WI38 (cell line): ENCODE measurements at regions not wholly inside any gene's neighbourhood (a gene's known extent, or its start where the extent isn't known, plus 50 kb on each side); places are given as distances from the start of the nearest gene placed in this dataset.

ENCODE experiments used
- H3K4me3 ChIP-seq: 2 replicates; pipeline ENCODE4 v1.5.1; 2011; ENCODE audit warnings: low read depth, mild to moderate bottlenecking, control low read depth, low read length
- TF ChIP-seq, protein P1 (sequence below): IDR thresholded peaks from 2 replicates; pipeline ENCODE4 v1.5.1; 2012; ENCODE audit warnings: low read depth, mild to moderate bottlenecking, control low read depth, low read length

DNA sequence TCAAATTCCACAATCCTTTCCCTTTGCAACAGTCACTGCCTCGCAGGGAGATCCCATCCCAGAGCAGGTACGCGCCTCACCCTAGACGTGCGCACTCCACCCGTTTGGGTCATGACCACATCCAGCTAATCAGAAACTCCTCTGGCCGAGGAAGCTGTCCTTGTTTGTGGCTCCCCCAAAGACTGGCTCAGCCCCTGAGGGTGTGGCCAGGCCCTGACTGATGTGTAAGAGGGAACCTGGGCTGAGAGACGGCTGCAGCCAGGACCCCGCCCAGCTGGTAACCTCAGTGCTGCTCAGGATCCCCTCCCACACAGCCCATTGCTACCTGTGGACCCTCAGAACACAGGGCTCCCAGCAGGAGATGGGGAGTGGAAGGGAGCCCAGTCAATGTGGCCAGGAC, 183.2 kb upstream of the SFSWAP start:
- no peak overlapping the region for H3K4me3 ChIP-seq
- TF ChIP-seq, protein P1, sequence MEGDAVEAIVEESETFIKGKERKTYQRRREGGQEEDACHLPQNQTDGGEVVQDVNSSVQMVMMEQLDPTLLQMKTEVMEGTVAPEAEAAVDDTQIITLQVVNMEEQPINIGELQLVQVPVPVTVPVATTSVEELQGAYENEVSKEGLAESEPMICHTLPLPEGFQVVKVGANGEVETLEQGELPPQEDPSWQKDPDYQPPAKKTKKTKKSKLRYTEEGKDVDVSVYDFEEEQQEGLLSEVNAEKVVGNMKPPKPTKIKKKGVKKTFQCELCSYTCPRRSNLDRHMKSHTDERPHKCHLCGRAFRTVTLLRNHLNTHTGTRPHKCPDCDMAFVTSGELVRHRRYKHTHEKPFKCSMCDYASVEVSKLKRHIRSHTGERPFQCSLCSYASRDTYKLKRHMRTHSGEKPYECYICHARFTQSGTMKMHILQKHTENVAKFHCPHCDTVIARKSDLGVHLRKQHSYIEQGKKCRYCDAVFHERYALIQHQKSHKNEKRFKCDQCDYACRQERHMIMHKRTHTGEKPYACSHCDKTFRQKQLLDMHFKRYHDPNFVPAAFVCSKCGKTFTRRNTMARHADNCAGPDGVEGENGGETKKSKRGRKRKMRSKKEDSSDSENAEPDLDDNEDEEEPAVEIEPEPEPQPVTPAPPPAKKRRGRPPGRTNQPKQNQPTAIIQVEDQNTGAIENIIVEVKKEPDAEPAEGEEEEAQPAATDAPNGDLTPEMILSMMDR: no peak

GRCh38 chr12:131528144-131528543, 182.7 kb upstream of the SFSWAP start:
- no peak overlapping the region for H3K4me3 ChIP-seq
- TF ChIP-seq, protein P1: no peak

- H3K4me3 ChIP-seq: no peak overlapping the region
- TF ChIP-seq, protein P1: no peak
Measured at GRCh38 chr12:131528667-131529066, 182.2 kb upstream of the SFSWAP start.

GRCh38 chr12:131529196-131530040, 181.5 kb upstream of the SFSWAP start:
- TF ChIP-seq, protein P1: no peak
- no peak overlapping the region for H3K4me3 ChIP-seq

DNA sequence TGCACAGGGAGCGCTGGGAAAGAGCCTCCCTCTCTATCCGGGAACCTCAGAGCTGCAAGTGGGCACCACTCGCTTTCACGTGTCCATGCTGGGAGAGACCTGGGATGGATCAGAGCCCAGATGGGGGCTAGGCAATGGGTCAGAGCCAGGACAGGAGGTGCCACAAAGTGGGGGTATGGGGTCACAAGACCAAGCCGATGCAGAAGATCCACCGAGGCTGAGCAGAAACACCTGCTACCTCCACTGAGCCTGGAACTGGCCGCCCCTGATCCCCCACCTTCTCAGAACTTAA, 180.9 kb upstream of the SFSWAP start:
- TF ChIP-seq, protein P1: no peak
- H3K4me3 ChIP-seq: no peak overlapping the region

DNA sequence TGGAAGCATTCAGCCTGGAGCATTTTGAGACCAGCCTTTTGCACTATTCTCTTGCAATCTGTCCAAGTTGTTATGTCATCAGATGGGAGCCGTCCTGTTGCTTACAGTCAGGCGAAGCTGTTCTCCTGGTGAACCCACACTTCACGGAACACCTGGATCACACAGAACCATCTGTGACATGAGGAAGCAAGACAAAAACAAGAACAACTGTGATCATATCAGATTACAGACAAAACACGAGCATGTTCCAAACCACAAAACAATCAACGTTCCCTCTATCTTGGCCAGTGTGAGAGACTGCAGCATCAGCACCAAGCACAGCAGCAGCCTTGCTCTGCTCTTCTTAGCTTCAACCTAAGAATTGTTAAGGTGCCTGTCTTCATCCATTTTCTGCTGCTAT, 180.5 kb upstream of the SFSWAP start:
- no peak overlapping the region for H3K4me3 ChIP-seq
- TF ChIP-seq, protein P1: no peak

DNA sequence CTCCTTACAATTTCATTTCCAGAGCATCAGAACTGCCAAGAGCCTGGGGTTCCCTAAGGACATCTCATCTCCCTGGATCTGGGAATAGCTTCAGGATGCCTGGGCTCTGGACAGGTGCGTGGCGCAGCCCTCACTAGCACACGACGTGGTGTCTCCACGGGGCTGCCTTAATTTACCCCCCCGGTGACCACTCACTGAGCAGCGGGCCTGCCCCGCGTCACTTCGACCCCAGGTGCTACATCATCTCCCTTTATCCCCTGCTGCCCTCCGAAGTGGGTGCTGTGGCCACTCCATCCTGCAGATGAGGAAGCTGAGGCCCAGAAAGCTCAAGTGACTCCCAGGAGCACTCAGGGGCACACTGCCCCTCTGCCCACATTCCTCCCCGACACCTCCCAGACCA, 177.8 kb upstream of the SFSWAP start:
- H3K4me3 ChIP-seq: no peak overlapping the region
- TF ChIP-seq, protein P1: no peak
